SK-N-SH treated with all-trans-retinoic acid at 6 μM for 48 hours (cell line): ENCODE measurements at regions not wholly inside any gene's neighbourhood (a gene's known extent, or its start where the extent isn't known, plus 50 kb on each side); places are given as distances from the start of the nearest gene placed in this dataset.

Experiments used
- ATAC-seq: fragments of 200-7000 bp; cut with Tn5 transposase; 3 replicates; pipeline ENCODE4 v1.9.1; 2020; ENCODE audit warnings: mild to moderate bottlenecking, moderate library complexity
- ARNTL ChIP-seq: fragments of 450-650 bp; formaldehyde crosslinking; IDR thresholded peaks from 2 replicates; pipeline ENCODE4 v1.5.0; 2020; ENCODE audit warnings: low read depth, mild to moderate bottlenecking, moderate library complexity, borderline replicate concordance
- BACH2 ChIP-seq: fragments of 250-450 bp; sonication (Bioruptor Pico); IDR thresholded peaks from 2 replicates; pipeline ENCODE4 v1.9.0; 2021; ENCODE audit warnings: mild to moderate bottlenecking, borderline replicate concordance
- GLIS3 ChIP-seq: fragments of 250-450 bp; sonication (Bioruptor Pico); IDR thresholded peaks from 2 replicates; pipeline ENCODE4 v1.5.0; 2020; ENCODE audit warnings: mild to moderate bottlenecking, moderate library complexity
- ISL1 ChIP-seq: fragments of 250-450 bp; sonication (Bioruptor Pico); IDR thresholded peaks from 2 replicates; pipeline ENCODE4 v2.1.2; 2022; ENCODE audit warnings: mild to moderate bottlenecking, moderate library complexity
- OSR1 ChIP-seq: fragments of 250-450 bp; sonication (Bioruptor Pico); IDR thresholded peaks from 2 replicates; pipeline ENCODE4 v1.8.0; 2022; ENCODE audit warnings: moderate library complexity, mild to moderate bottlenecking, inconsistent platforms
- PPARA ChIP-seq: fragments of 250-450 bp; sonication (Bioruptor Pico); IDR thresholded peaks from 2 replicates; pipeline ENCODE4 v1.5.0; 2020; ENCODE audit warnings: mild to moderate bottlenecking, borderline replicate concordance
- RARB ChIP-seq: fragments of 250-450 bp; sonication (Bioruptor Pico); IDR thresholded peaks from 2 replicates; pipeline ENCODE4 v1.8.0; 2021; ENCODE audit warnings: mild to moderate bottlenecking, moderate library complexity
- TCF4 ChIP-seq: fragments of 250-450 bp; sonication (Bioruptor Pico); IDR thresholded peaks from 2 replicates; pipeline ENCODE4 v1.8.0; 2021; ENCODE audit warnings: mild to moderate bottlenecking, moderate library complexity, borderline replicate concordance
- TOX ChIP-seq: fragments of 250-450 bp; sonication (Bioruptor Pico); IDR thresholded peaks from 2 replicates; pipeline ENCODE4 v1.8.0; 2021; ENCODE audit warnings: mild to moderate bottlenecking, moderate library complexity, borderline replicate concordance
- ZFP30 ChIP-seq: fragments of 450-650 bp; formaldehyde crosslinking; IDR thresholded peaks from 2 replicates; pipeline ENCODE4 v1.5.0; 2022; ENCODE audit warnings: mild to moderate bottlenecking, moderate library complexity
- ZNF565 ChIP-seq: fragments of 450-650 bp; formaldehyde crosslinking; conservative IDR thresholded peaks from 2 replicates; pipeline ENCODE4 v1.5.0; 2020; ENCODE audit warnings: low read depth, mild to moderate bottlenecking, moderate library complexity
- ZNF70 ChIP-seq: fragments of 450-650 bp; formaldehyde crosslinking; IDR thresholded peaks from 2 replicates; pipeline ENCODE4 v1.5.0; 2020; ENCODE audit warnings: mild to moderate bottlenecking, moderate library complexity
- ZNF8 ChIP-seq: fragments of 450-650 bp; formaldehyde crosslinking; IDR thresholded peaks from 2 replicates; pipeline ENCODE4 v1.5.0; 2020; ENCODE audit warnings: mild to moderate bottlenecking, moderate library complexity
- TF ChIP-seq, protein P1 (sequence below): fragments of 250-450 bp; sonication (Bioruptor Pico); IDR thresholded peaks from 2 replicates; pipeline ENCODE4 v1.8.0; 2020; ENCODE audit warnings: mild to moderate bottlenecking, moderate library complexity, borderline replicate concordance
- TF ChIP-seq, protein P2 (sequence below): fragments of 250-450 bp; sonication (Bioruptor Pico); IDR thresholded peaks from 2 replicates; pipeline ENCODE4 v1.5.1; 2021; ENCODE audit warnings: mild to moderate bottlenecking, moderate library complexity
- TF ChIP-seq, protein P3 (sequence below): fragments of 250-450 bp; sonication (Bioruptor Pico); IDR thresholded peaks from 2 replicates; pipeline ENCODE4 v1.8.0; 2021; ENCODE audit warnings: low read depth, mild to moderate bottlenecking, moderate library complexity, borderline replicate concordance
- TF ChIP-seq, protein P4 (sequence below): fragments of 250-450 bp; sonication (Bioruptor Pico); IDR thresholded peaks from 2 replicates; pipeline ENCODE4 v1.5.0; 2020; ENCODE audit warnings: mild to moderate bottlenecking, moderate library complexity

DNA sequence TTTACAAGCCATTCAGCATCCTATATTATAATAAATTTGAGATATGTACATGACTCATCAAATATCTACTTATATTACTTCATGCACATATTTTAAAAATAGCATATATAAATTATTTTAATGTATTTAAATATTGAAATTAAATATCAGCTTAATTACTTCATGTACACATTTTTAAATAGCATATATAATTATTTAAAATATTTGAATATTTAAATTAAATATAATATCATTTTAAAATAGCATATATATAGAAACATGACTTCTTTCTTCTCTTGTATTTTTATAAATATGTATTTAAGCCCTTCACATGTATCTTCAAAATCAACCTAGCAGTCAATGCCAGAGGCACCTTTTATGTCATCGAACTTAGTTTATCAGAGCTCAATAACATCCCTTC, 298.8 kb upstream of the DSEL start:
- TF ChIP-seq TCF4 (CRISPR knock-in tag), result no peak
- no peak for TF ChIP-seq ZFP30
- no peak for ATAC-seq

DNA sequence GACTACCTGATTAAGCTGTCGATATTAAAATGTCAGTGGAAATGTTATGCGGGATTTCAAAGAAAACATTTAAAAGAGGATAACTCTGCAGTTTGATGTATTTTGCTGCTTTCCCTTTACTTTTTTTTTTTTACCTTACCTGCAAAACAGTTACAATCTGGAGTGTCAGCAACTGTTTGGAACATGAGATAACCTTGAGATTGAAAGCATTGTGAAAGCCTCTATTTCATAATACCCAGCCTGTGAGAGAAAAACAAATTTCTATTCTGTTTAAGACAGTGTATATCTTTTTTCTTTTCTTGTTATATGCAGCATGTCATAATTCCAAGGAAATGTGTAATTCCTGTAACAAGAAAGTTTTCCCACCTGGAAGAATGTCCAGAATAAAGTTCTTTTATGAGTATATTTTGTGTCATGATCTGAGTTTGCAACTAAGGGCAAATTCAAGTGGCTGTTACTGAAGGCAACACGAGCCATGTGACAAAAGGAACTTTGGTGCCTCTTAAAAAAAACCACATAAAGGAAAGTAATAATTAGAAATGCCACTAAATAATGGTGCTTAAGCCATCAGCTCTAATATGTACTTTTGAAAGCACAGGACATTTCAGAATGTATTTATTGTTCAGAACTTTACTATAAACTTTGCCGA, 297.0 kb upstream of the DSEL start:
- TF ChIP-seq ZNF70 (CRISPR knock-in tag) (no peak), OSR1 (CRISPR knock-in tag) (no peak), ZNF565 (CRISPR knock-in tag) (no peak), BACH2 (CRISPR knock-in tag) (no peak), RARB (CRISPR knock-in tag) (no peak)
- TF ChIP-seq, protein P1, sequence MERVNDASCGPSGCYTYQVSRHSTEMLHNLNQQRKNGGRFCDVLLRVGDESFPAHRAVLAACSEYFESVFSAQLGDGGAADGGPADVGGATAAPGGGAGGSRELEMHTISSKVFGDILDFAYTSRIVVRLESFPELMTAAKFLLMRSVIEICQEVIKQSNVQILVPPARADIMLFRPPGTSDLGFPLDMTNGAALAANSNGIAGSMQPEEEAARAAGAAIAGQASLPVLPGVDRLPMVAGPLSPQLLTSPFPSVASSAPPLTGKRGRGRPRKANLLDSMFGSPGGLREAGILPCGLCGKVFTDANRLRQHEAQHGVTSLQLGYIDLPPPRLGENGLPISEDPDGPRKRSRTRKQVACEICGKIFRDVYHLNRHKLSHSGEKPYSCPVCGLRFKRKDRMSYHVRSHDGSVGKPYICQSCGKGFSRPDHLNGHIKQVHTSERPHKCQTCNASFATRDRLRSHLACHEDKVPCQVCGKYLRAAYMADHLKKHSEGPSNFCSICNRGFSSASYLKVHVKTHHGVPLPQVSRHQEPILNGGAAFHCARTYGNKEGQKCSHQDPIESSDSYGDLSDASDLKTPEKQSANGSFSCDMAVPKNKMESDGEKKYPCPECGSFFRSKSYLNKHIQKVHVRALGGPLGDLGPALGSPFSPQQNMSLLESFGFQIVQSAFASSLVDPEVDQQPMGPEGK (CRISPR knock-in tag), result no peak
- TF ChIP-seq, protein P2, sequence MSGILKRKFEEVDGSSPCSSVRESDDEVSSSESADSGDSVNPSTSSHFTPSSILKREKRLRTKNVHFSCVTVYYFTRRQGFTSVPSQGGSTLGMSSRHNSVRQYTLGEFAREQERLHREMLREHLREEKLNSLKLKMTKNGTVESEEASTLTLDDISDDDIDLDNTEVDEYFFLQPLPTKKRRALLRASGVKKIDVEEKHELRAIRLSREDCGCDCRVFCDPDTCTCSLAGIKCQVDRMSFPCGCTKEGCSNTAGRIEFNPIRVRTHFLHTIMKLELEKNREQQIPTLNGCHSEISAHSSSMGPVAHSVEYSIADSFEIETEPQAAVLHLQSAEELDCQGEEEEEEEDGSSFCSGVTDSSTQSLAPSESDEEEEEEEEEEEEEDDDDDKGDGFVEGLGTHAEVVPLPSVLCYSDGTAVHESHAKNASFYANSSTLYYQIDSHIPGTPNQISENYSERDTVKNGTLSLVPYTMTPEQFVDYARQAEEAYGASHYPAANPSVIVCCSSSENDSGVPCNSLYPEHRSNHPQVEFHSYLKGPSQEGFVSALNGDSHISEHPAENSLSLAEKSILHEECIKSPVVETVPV (CRISPR knock-in tag), result no peak
- TF ChIP-seq, all 23 proteins: peak for 0
- ATAC-seq, result no peak

DNA sequence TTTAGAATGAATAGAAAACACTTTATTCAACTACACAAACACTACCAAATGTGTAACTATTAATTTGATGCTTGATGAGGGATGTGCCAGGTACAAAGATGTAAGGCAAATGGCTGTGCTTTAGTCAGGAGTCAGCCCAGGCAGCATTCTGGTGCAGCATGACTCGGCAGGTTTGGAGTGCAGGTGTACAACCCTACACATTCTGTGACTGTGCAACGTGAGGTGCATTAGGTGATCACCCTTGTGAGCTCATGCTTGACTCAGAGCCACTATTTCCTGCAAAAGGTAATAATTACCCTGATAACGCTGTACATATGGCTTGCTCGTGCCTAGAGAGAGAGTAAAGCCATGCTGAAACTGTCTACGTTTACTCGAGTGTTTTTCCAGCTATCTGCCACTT, 288.7 kb upstream of the DSEL start:
- no peak for ATAC-seq
- TF ChIP-seq, protein P3, sequence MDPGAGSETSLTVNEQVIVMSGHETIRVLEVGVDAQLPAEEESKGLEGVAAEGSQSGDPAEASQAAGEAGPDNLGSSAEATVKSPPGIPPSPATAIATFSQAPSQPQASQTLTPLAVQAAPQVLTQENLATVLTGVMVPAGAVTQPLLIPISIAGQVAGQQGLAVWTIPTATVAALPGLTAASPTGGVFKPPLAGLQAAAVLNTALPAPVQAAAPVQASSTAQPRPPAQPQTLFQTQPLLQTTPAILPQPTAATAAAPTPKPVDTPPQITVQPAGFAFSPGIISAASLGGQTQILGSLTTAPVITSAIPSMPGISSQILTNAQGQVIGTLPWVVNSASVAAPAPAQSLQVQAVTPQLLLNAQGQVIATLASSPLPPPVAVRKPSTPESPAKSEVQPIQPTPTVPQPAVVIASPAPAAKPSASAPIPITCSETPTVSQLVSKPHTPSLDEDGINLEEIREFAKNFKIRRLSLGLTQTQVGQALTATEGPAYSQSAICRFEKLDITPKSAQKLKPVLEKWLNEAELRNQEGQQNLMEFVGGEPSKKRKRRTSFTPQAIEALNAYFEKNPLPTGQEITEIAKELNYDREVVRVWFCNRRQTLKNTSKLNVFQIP, result no peak
- TF ChIP-seq, protein P4, sequence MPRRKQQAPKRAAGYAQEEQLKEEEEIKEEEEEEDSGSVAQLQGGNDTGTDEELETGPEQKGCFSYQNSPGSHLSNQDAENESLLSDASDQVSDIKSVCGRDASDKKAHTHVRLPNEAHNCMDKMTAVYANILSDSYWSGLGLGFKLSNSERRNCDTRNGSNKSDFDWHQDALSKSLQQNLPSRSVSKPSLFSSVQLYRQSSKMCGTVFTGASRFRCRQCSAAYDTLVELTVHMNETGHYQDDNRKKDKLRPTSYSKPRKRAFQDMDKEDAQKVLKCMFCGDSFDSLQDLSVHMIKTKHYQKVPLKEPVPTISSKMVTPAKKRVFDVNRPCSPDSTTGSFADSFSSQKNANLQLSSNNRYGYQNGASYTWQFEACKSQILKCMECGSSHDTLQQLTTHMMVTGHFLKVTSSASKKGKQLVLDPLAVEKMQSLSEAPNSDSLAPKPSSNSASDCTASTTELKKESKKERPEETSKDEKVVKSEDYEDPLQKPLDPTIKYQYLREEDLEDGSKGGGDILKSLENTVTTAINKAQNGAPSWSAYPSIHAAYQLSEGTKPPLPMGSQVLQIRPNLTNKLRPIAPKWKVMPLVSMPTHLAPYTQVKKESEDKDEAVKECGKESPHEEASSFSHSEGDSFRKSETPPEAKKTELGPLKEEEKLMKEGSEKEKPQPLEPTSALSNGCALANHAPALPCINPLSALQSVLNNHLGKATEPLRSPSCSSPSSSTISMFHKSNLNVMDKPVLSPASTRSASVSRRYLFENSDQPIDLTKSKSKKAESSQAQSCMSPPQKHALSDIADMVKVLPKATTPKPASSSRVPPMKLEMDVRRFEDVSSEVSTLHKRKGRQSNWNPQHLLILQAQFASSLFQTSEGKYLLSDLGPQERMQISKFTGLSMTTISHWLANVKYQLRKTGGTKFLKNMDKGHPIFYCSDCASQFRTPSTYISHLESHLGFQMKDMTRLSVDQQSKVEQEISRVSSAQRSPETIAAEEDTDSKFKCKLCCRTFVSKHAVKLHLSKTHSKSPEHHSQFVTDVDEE (CRISPR knock-in tag), result no peak
- no peak for TF ChIP-seq TCF4 (CRISPR knock-in tag)
- no peak for TF ChIP-seq ISL1 (CRISPR knock-in tag)
- no peak for TF ChIP-seq ZNF8 (CRISPR knock-in tag)
- no peak for TF ChIP-seq BACH2 (CRISPR knock-in tag)
- no peak for TF ChIP-seq GLIS3 (CRISPR knock-in tag)

DNA sequence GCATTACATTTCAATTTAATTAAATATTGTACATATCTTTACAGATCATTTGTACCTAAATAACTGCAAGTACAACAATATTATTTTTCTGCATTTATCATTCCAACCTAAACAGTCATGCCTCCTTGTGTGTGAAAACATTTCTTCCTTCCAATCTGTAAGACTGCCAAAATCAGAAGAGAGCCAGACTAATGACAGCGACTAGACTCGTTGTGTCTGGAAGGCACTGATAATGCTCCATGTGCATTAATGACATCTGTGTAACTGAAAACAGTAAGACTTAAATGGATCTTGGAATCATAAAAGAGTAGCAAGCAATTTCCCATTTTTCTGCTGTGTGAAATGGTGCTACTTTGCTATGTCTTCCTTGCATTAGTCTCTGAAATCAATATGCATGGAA, 278.0 kb upstream of the DSEL start:
- TF ChIP-seq ISL1 (CRISPR knock-in tag) (peak; percentile 55), TCF4 (CRISPR knock-in tag) (peak; percentile 35; the same call in 1 of the 2 replicates), ARNTL (no peak)
- ATAC-seq, result peak; percentile 61

DNA sequence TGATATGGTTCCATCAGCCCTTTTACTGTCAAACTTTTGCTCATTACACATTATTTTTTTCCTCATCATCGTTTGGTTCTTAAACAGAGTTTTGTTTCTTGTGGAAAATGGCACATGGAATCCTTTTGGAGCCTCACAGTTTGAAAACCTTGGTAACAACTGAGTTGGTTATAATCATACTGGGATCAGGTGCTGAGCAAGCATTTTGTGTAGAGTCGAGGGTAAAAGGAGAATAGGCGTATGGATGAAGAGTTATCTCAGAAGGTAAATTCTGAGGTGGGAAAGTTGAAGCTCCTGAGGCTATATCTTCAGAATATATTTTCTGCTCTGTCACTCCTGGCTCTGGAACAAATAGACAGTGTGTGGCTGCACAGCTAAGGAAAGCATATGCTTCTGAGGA, 274.0 kb upstream of the DSEL start:
- no peak for ATAC-seq
- no peak for TF ChIP-seq TOX (CRISPR knock-in tag)
- TF ChIP-seq GLIS3 (CRISPR knock-in tag), result no peak
- no peak for TF ChIP-seq ZNF70 (CRISPR knock-in tag)
- TF ChIP-seq PPARA (CRISPR knock-in tag), result no peak
- TF ChIP-seq, protein P3, result no peak
- TF ChIP-seq ZNF565 (CRISPR knock-in tag), result no peak
- TF ChIP-seq, all 23 proteins: peak for 0
